ENCODE measurements at regions not wholly inside any gene's neighbourhood (a gene's known extent, or its start where the extent isn't known, plus 50 kb on each side); places are given as distances from the start of the nearest gene placed in this dataset.
"Not testable (repeated sequence)": the region's sequence is repeated elsewhere in the genome, so short reads cannot be mapped to it uniquely, and the experiment has no call there.

GRCh38 chr12:46711756-46712155, 114.0 kb downstream of the SLC38A4 start:
- DNase-seq (ENCODE audit: low spot score) = no peak

- DNase-seq (ENCODE audit: low spot score) = no peak
Measured at GRCh38 chr12:46710125-46710743, 115.6 kb downstream of the SLC38A4 start.

- no peak for DNase-seq (ENCODE audit: low spot score)
Measured at GRCh38 chr12:46702581-46703344, 123.0 kb downstream of the SLC38A4 start.

- no peak for DNase-seq (ENCODE audit: low spot score)
Measured at GRCh38 chr12:46701356-46701755, 124.4 kb downstream of the SLC38A4 start.

- no peak for DNase-seq (ENCODE audit: low spot score)
Measured at GRCh38 chr12:46699986-46700385, 125.8 kb downstream of the SLC38A4 start.

- DNase-seq (ENCODE audit: low spot score) = no peak
Measured at GRCh38 chr12:46698003-46698402, 127.8 kb downstream of the SLC38A4 start.

- DNase-seq (ENCODE audit: low spot score) = no peak
Measured at GRCh38 chr12:46693518-46693917, 132.3 kb downstream of the SLC38A4 start.

- no peak for DNase-seq (ENCODE audit: low spot score)
Measured at GRCh38 chr12:46693034-46693433, 132.8 kb downstream of the SLC38A4 start.

GRCh38 chr12:46692606-46693005, 133.2 kb downstream of the SLC38A4 start:
- DNase-seq (ENCODE audit: low spot score) = no peak

GRCh38 chr12:46686267-46686942, 139.4 kb downstream of the SLC38A4 start:
- DNase-seq (ENCODE audit: low spot score) = no peak

GRCh38 chr12:46684243-46684642, 141.6 kb downstream of the SLC38A4 start:
- not testable (repeated sequence) for DNase-seq (ENCODE audit: low spot score)

- no peak for DNase-seq (ENCODE audit: low spot score)
Measured at GRCh38 chr12:46682148-46682547, 143.6 kb downstream of the SLC38A4 start.

- no peak for DNase-seq (ENCODE audit: low spot score)
Measured at GRCh38 chr12:46680506-46680905, 145.3 kb downstream of the SLC38A4 start.

GRCh38 chr12:46679754-46680153, 146.0 kb downstream of the SLC38A4 start:
- no peak for DNase-seq (ENCODE audit: low spot score)

- no peak for DNase-seq (ENCODE audit: low spot score)
Measured at GRCh38 chr12:46678426-46678825, 147.4 kb downstream of the SLC38A4 start.

GRCh38 chr12:46677749-46678148, 148.0 kb downstream of the SLC38A4 start:
- peak; percentile 29 for DNase-seq (ENCODE audit: low spot score)

- no peak for DNase-seq (ENCODE audit: low spot score)
Measured at GRCh38 chr12:46676797-46677520, 148.8 kb downstream of the SLC38A4 start.

- DNase-seq (ENCODE audit: low spot score) = no peak
Measured at GRCh38 chr12:46676396-46676795, 149.4 kb downstream of the SLC38A4 start.

GRCh38 chr12:46675736-46676135, 150.1 kb downstream of the SLC38A4 start:
- no peak for DNase-seq (ENCODE audit: low spot score)

GRCh38 chr12:46674800-46675199, 151.0 kb downstream of the SLC38A4 start:
- no peak for DNase-seq (ENCODE audit: low spot score)

- DNase-seq (ENCODE audit: low spot score) = no peak
Measured at GRCh38 chr12:46674129-46674528, 151.7 kb downstream of the SLC38A4 start.

GRCh38 chr12:46671102-46671501, 154.7 kb downstream of the SLC38A4 start:
- DNase-seq (ENCODE audit: low spot score) = no peak
